ENCODE measurements at regions not wholly inside any gene's neighbourhood (a gene's known extent, or its start where the extent isn't known, plus 50 kb on each side); places are given as distances from the start of the nearest gene placed in this dataset.
A peak's percentile ranks its signal among the peaks of the same experiment; 100 is the strongest.

- Histone ChIP-seq H3K4me3 (no peak overlapping the region), H3K9ac (ENCODE audit: low read depth in 2 of 2, low read length in 2 of 2) (no peak overlapping the region), H3K27me3 (no peaks in the 10 kb centered on the region), H3K36me3 (no peaks in the 10 kb centered on the region), H3K4me1 (no peaks in the 10 kb centered on the region), H3K9me3 (no peaks in the 10 kb centered on the region), H3K27ac (no peak overlapping the region)
- intact Hi-C loops (cut with DNase I) = no loop called here
- DNase-seq = peak; percentile 8
- TF ChIP-seq CTCF (IDR thresholded peaks at IDR 0.05) = no peak
Observed at GRCh38 chr11:15667127-15667725, 552.5 kb downstream of the INSC start.

- Histone ChIP-seq H3K9ac (ENCODE audit: low read depth in 2 of 2, low read length in 2 of 2) (no peak overlapping the region), H3K4me1 (no peaks in the 10 kb centered on the region), H3K4me3 (no peak overlapping the region), H3K9me3 (no peaks in the 10 kb centered on the region), H3K27ac (no peak overlapping the region), H3K36me3 (no peaks in the 10 kb centered on the region), H3K27me3 (no peaks in the 10 kb centered on the region)
- no peak for TF ChIP-seq CTCF (IDR thresholded peaks at IDR 0.05)
- intact Hi-C loops (cut with DNase I) = no loop called here
- DNase-seq = peak; percentile 3
Observed at GRCh38 chr11:15668718-15669117, 554.0 kb downstream of the INSC start.

- Histone ChIP-seq H3K9me3 (no peaks in the 10 kb centered on the region), H3K27ac (no peak overlapping the region), H3K9ac (ENCODE audit: low read depth in 2 of 2, low read length in 2 of 2) (no peak overlapping the region), H3K4me1 (no peaks in the 10 kb centered on the region), H3K36me3 (no peaks in the 10 kb centered on the region), H3K4me3 (no peak overlapping the region), H3K27me3 (no peaks in the 10 kb centered on the region)
- no peak for TF ChIP-seq CTCF (IDR thresholded peaks at IDR 0.05)
- intact Hi-C loops (cut with DNase I) = no loop called here
- DNase-seq = peak; percentile 6
Observed at GRCh38 chr11:15670520-15671070, 555.9 kb downstream of the INSC start.

- peak; percentile 8 for DNase-seq
- H3K27me3 ChIP-seq = no peaks in the 10 kb centered on the region
- H3K9ac ChIP-seq (ENCODE audit: low read depth in 2 of 2, low read length in 2 of 2) = no peak overlapping the region
- TF ChIP-seq CTCF (IDR thresholded peaks at IDR 0.05) = no peak
- intact Hi-C loops (cut with DNase I) = no loop called here
- H3K27ac ChIP-seq = no peak overlapping the region
- H3K36me3 ChIP-seq = no peaks in the 10 kb centered on the region
- no peaks in the 10 kb centered on the region for H3K9me3 ChIP-seq
- no peaks in the 10 kb centered on the region for H3K4me1 ChIP-seq
- H3K4me3 ChIP-seq = no peak overlapping the region
Observed at GRCh38 chr11:15671216-15671615, 556.5 kb downstream of the INSC start.

GRCh38 chr11:15672825-15673224 is 558.1 kb downstream of the INSC start:
- no peak overlapping the region for H3K9ac ChIP-seq (ENCODE audit: low read depth in 2 of 2, low read length in 2 of 2)
- no peak overlapping the region for H3K27ac ChIP-seq
- H3K27me3 ChIP-seq = no peaks in the 10 kb centered on the region
- intact Hi-C loops (cut with DNase I) = no loop called here
- no peak overlapping the region for H3K4me3 ChIP-seq
- no peaks in the 10 kb centered on the region for H3K9me3 ChIP-seq
- no peaks in the 10 kb centered on the region for H3K4me1 ChIP-seq
- no peak for TF ChIP-seq CTCF (IDR thresholded peaks at IDR 0.05)
- no peak for DNase-seq
- no peaks in the 10 kb centered on the region for H3K36me3 ChIP-seq
